ENCODE measurements at regions not wholly inside any gene's neighbourhood (a gene's known extent, or its start where the extent isn't known, plus 50 kb on each side); places are given as distances from the start of the nearest gene placed in this dataset.

DNA sequence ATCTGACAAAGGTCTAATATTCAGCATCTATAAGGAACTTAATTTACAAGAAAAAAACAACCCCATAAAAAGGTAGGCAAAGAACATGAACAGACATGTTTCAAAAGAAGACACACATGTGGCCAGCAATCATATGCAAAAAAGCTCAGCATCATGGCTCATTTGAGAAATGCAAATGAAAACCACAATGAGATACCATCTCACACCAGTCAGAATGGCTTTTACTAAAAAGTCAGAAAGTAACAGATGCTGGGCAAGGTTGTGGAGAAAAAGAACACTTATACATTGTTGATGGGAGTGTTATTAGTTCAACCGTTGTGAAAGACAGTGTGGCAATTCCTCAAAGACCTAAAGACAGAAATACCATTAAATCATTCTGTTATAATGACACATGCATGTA is 289.9 kb upstream of the MMS22L start:
- no peak for DNase-seq

GRCh38 chr6:97586344-97586743 is 303.3 kb upstream of the MMS22L start:
- peak in 3 of 56 donors; percentile 0 to 5 (median 1) for DNase-seq

- no peak for DNase-seq
Observed at GRCh38 chr6:97591955-97592354, 308.9 kb upstream of the MMS22L start.

DNA sequence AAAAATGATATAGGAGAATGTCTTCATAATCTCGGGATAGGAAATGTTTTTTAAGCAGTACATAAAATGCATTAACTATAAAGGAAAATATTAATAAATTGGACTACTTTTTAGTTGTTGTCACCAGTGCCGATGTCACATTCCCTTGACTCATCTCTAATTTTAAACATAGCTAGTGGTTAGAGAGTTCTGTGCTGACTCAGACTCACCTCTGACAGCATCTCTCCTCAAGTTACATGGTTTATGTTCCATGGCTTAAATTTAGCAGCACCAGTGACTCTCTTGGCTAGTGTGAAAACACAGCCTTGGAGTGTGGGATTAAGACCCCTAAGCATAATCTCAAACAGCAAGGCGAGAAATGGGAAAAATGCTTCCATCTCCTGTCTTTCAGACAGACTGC is 311.8 kb upstream of the MMS22L start:
- DNase-seq: peak in 5 of 56 donors; percentile 5 to 53 (median 10)

DNA sequence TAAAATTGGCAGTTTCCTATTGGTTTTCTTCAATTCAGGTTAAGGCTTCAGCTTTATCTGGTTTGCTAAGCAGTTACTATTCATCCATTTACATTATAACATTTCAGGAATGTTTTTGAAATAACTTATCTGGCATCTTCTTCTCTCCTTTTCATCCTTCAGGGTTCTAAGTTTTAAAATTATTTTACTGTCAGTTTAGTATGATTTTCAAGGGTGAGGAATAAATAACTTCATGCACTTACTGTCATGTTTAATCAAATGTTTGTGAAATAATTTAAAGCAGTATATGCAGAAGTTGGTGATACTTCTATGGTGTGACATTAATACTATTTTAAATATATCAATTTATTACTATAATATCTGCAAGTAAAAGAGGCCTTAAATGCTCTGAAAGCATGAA is 338.1 kb upstream of the MMS22L start:
- no peak for DNase-seq

GRCh38 chr6:97626671-97627441 is 343.8 kb upstream of the MMS22L start:
- peak in 30 of 56 donors; percentile 1 to 64 (median 16) for DNase-seq

GRCh38 chr6:97629180-97629579 is 346.2 kb upstream of the MMS22L start:
- peak in 6 of 56 donors; percentile 0 to 15 (median 1) for DNase-seq

- no peak for DNase-seq
Observed at GRCh38 chr6:97630604-97631003, 347.6 kb upstream of the MMS22L start.

DNA sequence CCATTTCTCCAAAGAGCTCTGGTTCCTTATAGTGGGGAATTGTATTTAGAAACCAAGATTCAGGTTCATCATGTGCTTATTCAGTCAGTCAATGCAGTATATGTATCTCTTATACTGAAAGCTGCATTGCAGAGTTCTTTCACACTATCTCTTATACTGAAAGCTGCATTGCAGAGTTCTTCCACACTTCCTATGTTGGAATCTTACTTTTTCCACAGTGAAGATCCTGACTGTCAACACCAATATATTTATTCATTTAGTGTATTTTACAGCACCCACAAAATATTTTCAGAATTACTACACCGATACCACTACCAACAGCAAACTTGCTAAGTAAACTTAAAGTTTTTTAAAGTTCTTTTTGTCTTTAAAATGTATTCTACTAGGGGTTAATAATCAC is 349.3 kb upstream of the MMS22L start:
- DNase-seq: no peak

- no peak for DNase-seq
Observed at GRCh38 chr6:97639702-97640101, 356.7 kb upstream of the MMS22L start.

DNA sequence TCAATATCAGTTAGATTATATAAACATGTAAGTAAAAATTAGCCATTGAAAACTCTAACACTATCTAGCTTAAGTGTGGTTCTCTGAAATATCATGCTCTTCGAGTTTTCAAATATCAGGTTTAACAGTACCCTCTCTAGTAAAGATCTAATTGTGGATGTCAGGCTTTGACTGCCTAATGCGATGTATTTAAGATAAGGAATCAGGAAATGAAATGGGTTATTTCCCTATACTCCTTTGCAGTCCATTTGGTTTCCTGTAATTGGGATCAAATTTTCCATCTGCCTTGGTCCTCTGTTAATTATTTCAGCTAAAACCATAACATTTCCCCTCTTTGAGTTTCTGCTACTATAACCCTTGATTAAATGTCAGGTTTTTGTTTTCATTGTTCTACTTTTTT is 361.3 kb upstream of the MMS22L start:
- no peak for DNase-seq

GRCh38 chr6:97645757-97646156 is 362.7 kb upstream of the MMS22L start:
- DNase-seq: no peak

GRCh38 chr6:97653076-97653475 is 370.1 kb upstream of the MMS22L start:
- DNase-seq: no peak

DNA sequence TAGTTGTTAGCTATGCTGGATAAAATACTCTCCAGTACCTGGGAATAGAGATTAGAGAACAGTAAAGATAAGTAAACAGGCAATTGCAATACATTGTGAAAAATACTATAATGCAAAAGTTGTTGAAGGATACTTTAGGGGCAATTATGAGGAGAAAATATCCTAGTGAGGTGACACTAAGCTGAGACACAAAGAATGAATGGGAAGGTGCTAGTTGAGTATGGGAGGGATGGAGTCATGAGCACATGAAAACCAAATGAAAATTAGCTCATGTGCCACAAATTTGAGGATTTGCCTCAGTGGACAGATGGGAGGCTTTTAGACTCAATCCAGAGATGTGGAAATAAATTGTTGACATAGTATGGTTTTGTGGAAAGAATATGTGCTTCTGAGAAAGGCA is 370.5 kb upstream of the MMS22L start:
- DNase-seq: no peak

- DNase-seq: no peak
Observed at GRCh38 chr6:97654674-97655073, 371.7 kb upstream of the MMS22L start.

GRCh38 chr6:97656236-97656635 is 373.2 kb upstream of the MMS22L start:
- peak in 2 of 56 donors; percentile 2 to 10 for DNase-seq

DNA sequence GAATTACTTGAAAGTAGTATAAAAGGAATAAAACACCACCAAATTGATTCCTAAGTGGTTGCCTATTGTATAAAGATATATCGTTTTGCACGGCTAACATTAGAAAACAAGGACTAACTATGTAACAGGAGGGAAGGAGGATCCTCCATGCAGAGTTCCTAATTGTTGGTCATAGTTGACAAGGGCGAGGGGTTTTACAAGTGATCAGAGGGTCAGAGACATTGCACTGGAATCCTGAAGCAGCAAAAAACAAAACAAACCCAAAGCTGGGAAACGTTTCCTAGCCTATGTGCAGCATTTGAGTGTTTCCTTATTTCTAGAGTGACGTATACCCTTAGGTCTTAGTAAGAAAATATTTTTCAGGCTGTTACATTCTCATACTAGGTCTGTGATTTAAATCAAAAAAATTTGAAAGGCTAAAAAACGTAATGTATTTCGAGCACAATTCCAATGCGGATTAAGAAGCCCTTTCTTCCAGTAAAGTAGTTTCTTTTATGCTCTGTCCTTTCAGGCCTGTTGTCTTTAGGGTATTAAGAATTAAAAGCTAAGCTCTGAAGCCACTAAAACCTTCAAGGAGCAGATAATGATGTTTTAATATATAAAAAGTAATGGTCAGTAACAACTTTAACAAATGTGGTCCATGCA is 373.8 kb upstream of the MMS22L start:
- no peak for DNase-seq

- DNase-seq: no peak
Observed at GRCh38 chr6:97658090-97658489, 375.1 kb upstream of the MMS22L start.

DNA sequence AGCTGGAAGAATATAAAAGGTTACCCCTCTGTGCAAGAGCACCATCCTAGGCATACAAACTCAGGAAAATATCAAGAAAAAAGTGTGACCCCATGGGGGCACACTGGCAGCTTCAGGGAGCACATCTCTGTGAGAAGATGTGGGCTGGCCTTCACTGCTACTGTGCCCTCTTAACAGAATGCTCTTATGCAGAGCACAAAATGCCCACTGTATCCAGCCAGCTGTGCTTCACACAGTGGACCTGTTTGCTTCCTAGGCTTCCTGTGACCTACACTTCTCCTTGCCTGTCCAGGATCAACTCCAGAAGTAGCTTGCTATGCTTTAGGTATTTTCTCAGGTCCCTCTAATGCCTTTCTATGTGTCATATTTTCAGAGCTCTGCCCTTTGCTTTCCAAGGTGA is 380.2 kb upstream of the MMS22L start:
- peak in 11 of 56 donors; percentile 0 to 32 (median 5) for DNase-seq

- no peak for DNase-seq
Observed at GRCh38 chr6:97665446-97665845, 382.4 kb upstream of the MMS22L start.

DNA sequence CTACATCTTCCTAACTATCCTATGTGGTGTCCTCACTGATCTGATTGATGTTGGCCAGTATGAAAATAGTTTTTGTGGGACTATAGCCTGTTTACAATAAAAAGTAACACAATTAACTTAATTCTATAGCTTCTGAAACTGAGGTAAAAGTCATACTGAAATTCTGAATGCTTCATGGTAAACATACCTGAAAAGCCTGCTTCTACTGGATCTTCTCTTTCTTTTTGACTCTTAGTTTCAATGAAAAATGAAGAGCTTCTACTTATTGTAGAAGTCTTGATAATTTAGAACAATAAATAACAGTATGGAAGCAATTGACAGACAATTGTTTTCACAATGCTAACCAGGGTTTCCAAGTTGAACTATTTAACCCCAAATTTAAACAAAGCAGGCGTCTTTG is 383.9 kb upstream of the MMS22L start:
- DNase-seq: no peak

DNA sequence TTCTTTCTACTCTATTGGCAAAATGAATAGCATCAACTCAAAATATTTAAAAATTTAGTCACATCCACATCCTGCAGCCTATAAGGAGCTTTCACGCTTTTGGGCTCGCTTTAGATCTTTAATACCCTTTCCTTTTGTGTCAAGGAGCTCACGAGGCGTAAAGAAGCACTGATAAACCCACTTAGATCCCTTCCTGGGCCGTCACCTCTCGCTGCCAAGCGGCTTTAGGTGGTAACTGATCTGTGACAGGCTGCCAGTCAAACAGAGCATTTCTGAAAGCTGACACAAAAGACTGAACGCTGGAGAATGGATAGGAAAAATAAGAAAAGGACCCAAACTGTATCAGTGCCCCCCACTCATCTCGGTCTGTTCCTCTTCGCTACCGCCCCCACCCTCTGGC is 385.7 kb upstream of the MMS22L start:
- peak in 30 of 56 donors; percentile 10 to 77 (median 55) for DNase-seq

Measured in nucleus accumbens (tissue), 56 donors.